Activated CD4-positive, alpha-beta memory T cell treated with anti-CD3 and anti-CD28 coated beads for 36 hours (primary cell): ENCODE measurements at regions not wholly inside any gene's neighbourhood (a gene's known extent, or its start where the extent isn't known, plus 50 kb on each side); places are given as distances from the start of the nearest gene placed in this dataset.
"Not testable (repeated sequence)": the region's sequence is repeated elsewhere in the genome, so short reads cannot be mapped to it uniquely, and the experiment has no call there.

ENCODE experiments used
- CTCF ChIA-PET: fragments of 350-600 bp; sonication (Branson Sonifier 250); formaldehyde crosslinking; loops from one replicate; lab custom pipeline; 2021; ENCODE audit warnings: antibody characterized with exemption, inconsistent platforms; lab: Charles Lee
- POLR2A ChIA-PET: fragments of 350-600 bp; sonication (Branson Sonifier 250); formaldehyde crosslinking; loops from one replicate; lab custom pipeline; 2021; ENCODE audit warnings: antibody characterized with exemption; lab: Charles Lee
- DNase-seq: peaks from one replicate; pipeline ENCODE4 v3.0.0-alpha.2; 2020
- H3K27ac Mint-ChIP-seq: one replicate; pipeline ENCODE4 v1.8.0; 2021; ENCODE audit warnings: mixed read lengths
- H3K27me3 Mint-ChIP-seq: one replicate; pipeline ENCODE4 v1.8.0; 2021; ENCODE audit warnings: mixed read lengths
- H3K36me3 Mint-ChIP-seq: one replicate; pipeline ENCODE4 v1.8.0; 2021; ENCODE audit warnings: mixed read lengths
- H3K4me1 Mint-ChIP-seq: one replicate; pipeline ENCODE4 v1.8.0; 2021; ENCODE audit warnings: low read depth, mixed read lengths
- H3K4me3 Mint-ChIP-seq: one replicate; pipeline ENCODE4 v1.8.0; 2021; ENCODE audit warnings: mild to moderate bottlenecking, mixed read lengths
- H3K9me3 Mint-ChIP-seq: one replicate; pipeline ENCODE4 v1.8.0; 2021; ENCODE audit warnings: mixed read lengths
- intact Hi-C: fragments of 100-400 bp; cut with micrococcal nuclease; formaldehyde crosslinking; loops from one replicate; pipeline ENCODE4 v1.15.1; 2023

DNA sequence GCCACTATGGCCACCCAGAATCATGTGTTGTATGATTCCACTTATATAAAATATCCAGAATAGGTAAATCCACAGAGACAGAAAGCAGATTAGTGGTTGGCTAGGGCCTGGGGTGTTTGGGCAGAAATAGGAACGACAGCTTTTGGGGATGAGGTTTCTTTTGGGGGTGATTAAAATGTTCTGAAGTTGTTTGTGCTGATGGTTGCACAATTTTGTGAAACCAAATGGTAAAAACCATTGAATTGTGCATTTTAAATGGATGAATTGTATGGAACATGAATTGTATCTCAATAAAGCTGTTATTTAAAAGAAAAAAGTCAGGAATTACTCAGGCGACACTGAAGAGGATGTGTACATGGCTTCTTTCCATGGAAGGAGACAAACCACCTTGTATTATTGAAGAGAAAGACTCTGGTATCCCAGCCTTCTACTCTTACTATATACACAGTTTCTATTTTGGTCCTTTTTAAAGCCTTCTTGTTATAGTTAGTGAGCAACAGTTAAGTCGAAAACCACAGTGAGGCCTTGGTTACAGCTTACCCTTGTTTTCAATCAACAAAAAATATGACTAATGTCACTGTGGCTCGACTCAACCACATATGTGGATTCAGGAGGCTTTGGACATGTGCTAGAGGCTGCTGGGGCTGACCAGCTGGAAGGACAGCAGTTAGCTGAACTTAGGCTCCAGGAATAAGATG lies 57.1 kb upstream of the KMT2E start:
- peak overlapping the region; percentile 94 for H3K27ac Mint-ChIP-seq

DNA sequence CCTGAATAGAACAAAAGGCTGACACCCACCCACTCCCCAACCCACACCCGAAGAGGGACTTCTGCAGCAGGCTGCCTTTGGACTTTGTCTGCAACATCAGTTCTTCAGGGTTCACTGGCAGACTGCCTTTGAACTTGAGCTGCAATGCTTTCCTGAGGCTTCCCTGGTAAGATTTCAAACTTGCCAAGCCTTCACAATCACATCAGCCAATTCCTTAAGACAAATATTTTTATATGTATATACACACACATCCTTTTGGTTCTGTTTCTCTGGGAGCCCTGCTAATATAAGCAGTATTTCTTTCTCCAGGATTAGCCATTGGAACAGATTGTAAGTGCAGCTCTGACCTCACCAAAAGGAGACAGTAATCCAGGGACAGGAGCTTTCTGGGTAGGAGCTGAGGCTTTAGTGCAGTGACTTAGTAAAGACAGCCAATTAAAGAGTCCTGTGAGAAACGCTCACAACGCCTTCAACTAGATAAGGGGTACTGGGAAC lies 55.6 kb upstream of the KMT2E start:
- Mint-ChIP-seq H3K27ac (no peak overlapping the region), H3K4me3 (no peak overlapping the region), H3K36me3 (peaks cover 35% of the 10 kb centered on the region), H3K9me3 (no peaks in the 10 kb centered on the region), H3K27me3 (no peaks in the 10 kb centered on the region), H3K4me1 (peaks cover 57% of the 10 kb centered on the region)
- ChIA-PET CTCF (interaction anchor here (1.3 to 2.7 kb wide), 2 partner anchors 23 to 60 kb away, joined by 3 to 10 read pairs; no protein-coding TSS in a partner anchor), POLR2A (interaction anchor here (0.9 to 2.1 kb wide), 2 partner anchors 15 to 53 kb away, joined by 3 to 12 read pairs; no protein-coding TSS in a partner anchor)
- intact Hi-C loops = no loop called here
- DNase-seq = no peak

More for the DNA sequence above, 57.1 kb upstream of the KMT2E start:
- POLR2A ChIA-PET = interaction anchor here (1.0 to 3.1 kb wide), 7 partner anchors 9 to 57 kb away, joined by 3 to 78 read pairs (median 6); partner anchors contain the start of gene KMT2E
- Mint-ChIP-seq H3K4me1 (peaks cover 47% of the 10 kb centered on the region), H3K36me3 (peaks cover 21% of the 10 kb centered on the region), H3K4me3 (peak overlapping the region; percentile 33), H3K27me3 (no peaks in the 10 kb centered on the region), H3K9me3 (no peaks in the 10 kb centered on the region)
- intact Hi-C loops = loop anchor here (1.0 kb wide), 4 partner anchors 12 to 142 kb away; no protein-coding TSS in a partner anchor
- peak; percentile 60 for DNase-seq
- CTCF ChIA-PET = interaction anchor here (1.1 to 1.8 kb wide), 5 partner anchors 10 to 26 kb away, joined by 3 to 8 read pairs (median 4); no protein-coding TSS in a partner anchor

DNA sequence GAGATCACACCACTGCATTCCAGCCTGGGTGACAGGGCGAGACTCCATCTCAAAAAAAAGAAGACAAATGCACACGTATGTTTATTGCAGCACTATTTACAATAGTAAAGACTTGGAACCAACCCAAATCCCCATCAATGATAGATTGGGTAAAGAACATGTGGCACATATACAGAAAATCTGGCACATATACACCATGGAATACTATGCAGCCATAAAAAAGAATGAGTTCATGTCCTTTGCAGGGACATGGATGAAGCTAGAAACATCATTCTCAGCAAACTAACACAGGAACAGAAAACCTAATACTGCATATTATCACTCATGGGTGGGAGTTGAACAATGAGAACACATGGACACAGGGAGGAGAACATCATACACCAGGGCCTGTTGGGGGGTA lies 54.5 kb upstream of the KMT2E start:
- intact Hi-C loops, H3K27ac Mint-ChIP-seq, H3K4me3 Mint-ChIP-seq, H3K27me3 Mint-ChIP-seq, H3K9me3 Mint-ChIP-seq, DNase-seq, POLR2A ChIA-PET: not testable (repeated sequence)
- H3K36me3 Mint-ChIP-seq = peaks cover 45% of the 10 kb centered on the region
- CTCF ChIA-PET = interaction anchor here (1.3 to 2.7 kb wide), 2 partner anchors 22 to 59 kb away, joined by 3 to 10 read pairs; no protein-coding TSS in a partner anchor
- H3K4me1 Mint-ChIP-seq = peaks cover 58% of the 10 kb centered on the region

GRCh38 chr7:104960741-104961448 lies 53.1 kb upstream of the KMT2E start:
- peaks cover 51% of the 10 kb centered on the region for H3K4me1 Mint-ChIP-seq
- peaks cover 42% of the 10 kb centered on the region for H3K36me3 Mint-ChIP-seq
- ChIA-PET POLR2A (interaction anchor here (0.6 to 0.8 kb wide), 2 partner anchors 21 to 105 kb away, joined by 3 read pairs; no protein-coding TSS in a partner anchor), CTCF (interaction anchor here (2.7 kb wide), 1 partner anchor 20 kb away, joined by 10 read pairs; no protein-coding TSS in a partner anchor)
- DNase-seq = no peak
- intact Hi-C loops = no loop called here
- H3K4me3 Mint-ChIP-seq = no peak overlapping the region
- no peaks in the 10 kb centered on the region for H3K27me3 Mint-ChIP-seq
- H3K9me3 Mint-ChIP-seq = no peaks in the 10 kb centered on the region
- H3K27ac Mint-ChIP-seq = no peak overlapping the region

DNA sequence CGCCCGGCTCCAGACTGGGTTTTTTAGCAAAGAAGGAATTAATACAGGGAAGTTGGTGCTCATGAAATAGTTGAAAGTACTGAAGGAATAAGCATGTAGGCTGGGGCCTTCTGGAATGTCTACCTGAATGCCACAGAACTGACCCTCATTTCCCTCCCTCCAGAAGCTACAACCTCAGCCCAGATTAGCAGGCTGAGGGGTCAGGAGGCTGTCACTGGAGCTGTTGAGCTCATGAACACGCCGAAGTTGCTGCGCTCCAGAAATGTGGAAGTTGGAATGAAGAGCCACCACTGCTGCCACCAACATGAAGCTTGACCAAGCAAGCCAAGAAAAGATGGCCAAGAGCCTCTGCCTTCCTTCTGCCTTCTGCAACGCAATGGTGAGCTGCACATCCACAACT lies 52.2 kb upstream of the KMT2E start:
- no peak overlapping the region for H3K4me3 Mint-ChIP-seq
- POLR2A ChIA-PET = interaction anchor here (0.8 to 1.4 kb wide), 2 partner anchors 17 to 20 kb away, joined by 3 read pairs; no protein-coding TSS in a partner anchor

GRCh38 chr7:104962781-104963180 lies 51.2 kb upstream of the KMT2E start:
- intact Hi-C loops = no loop called here
- ChIA-PET POLR2A (interaction anchor here (1.4 kb wide), 1 partner anchor 18 kb away, joined by 3 read pairs; no protein-coding TSS in a partner anchor), CTCF (interaction anchor here (0.6 to 1.6 kb wide), 3 partner anchors 18 to 310 kb away, joined by 3 to 4 read pairs (median 3); no protein-coding TSS in a partner anchor)
- peaks cover 42% of the 10 kb centered on the region for H3K36me3 Mint-ChIP-seq
- H3K27ac Mint-ChIP-seq = peak overlapping the region; percentile 40
- H3K4me1 Mint-ChIP-seq = peaks cover 32% of the 10 kb centered on the region
- H3K4me3 Mint-ChIP-seq = no peak overlapping the region
- H3K27me3 Mint-ChIP-seq = no peaks in the 10 kb centered on the region
- H3K9me3 Mint-ChIP-seq = no peaks in the 10 kb centered on the region
- peak; percentile 59 for DNase-seq

More for the DNA sequence above, 52.2 kb upstream of the KMT2E start:
- H3K27me3 Mint-ChIP-seq = no peaks in the 10 kb centered on the region
- H3K4me1 Mint-ChIP-seq = peaks cover 41% of the 10 kb centered on the region
- CTCF ChIA-PET = interaction anchor here (1.2 kb wide), 1 partner anchor 19 kb away, joined by 5 read pairs; no protein-coding TSS in a partner anchor
- DNase-seq = no peak
- no peak overlapping the region for H3K27ac Mint-ChIP-seq
- intact Hi-C loops = no loop called here
- no peaks in the 10 kb centered on the region for H3K9me3 Mint-ChIP-seq
- peaks cover 42% of the 10 kb centered on the region for H3K36me3 Mint-ChIP-seq

DNA sequence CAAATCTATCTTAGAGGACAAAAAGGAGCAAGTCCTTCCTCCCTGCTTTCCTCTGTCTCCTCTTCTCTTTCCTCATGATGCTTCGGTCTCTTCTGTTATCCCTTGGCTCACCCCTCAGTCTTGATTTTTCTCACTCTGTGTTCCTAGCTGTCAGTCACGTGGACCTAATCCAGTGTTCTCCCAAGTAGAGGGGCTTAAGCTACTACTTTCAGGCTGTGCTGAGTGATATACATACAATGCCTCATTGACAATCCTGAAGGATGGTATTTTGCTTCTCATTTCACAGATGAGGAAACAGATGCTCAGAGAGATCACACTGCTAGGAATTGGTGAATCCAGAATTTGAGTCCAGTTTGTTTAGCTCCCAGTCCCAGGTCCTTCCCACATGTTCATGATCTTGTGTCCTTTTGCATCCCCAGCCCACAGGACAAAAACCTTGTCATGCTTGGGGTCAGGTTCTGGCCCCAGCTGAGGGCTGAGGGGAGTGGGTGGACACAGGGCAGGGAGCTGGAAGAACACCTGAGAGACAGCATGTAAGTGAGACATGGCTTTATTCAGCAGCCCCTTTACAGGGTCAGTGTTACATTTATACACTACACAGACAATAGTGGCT lies 50.5 kb upstream of the KMT2E start:
- Mint-ChIP-seq H3K9me3 (no peaks in the 10 kb centered on the region), H3K36me3 (peaks cover 42% of the 10 kb centered on the region), H3K4me1 (peaks cover 32% of the 10 kb centered on the region), H3K4me3 (no peak overlapping the region), H3K27me3 (no peaks in the 10 kb centered on the region), H3K27ac (no peak overlapping the region)
- intact Hi-C loops = no loop called here
- no peak for DNase-seq
- CTCF ChIA-PET = interaction anchor here (0.6 to 1.6 kb wide), 4 partner anchors 9 to 310 kb away, joined by 3 to 4 read pairs (median 3); no protein-coding TSS in a partner anchor
- POLR2A ChIA-PET = no interaction called here

GRCh38 chr7:104963991-104964385 lies 50.0 kb upstream of the KMT2E start:
- no peak overlapping the region for H3K4me3 Mint-ChIP-seq
- no peaks in the 10 kb centered on the region for H3K9me3 Mint-ChIP-seq
- H3K36me3 Mint-ChIP-seq = peaks cover 37% of the 10 kb centered on the region
- POLR2A ChIA-PET = no interaction called here
- H3K4me1 Mint-ChIP-seq = peaks cover 27% of the 10 kb centered on the region
- DNase-seq = no peak
- CTCF ChIA-PET = interaction anchor here (0.6 kb wide), 1 partner anchor 8 kb away, joined by 3 read pairs; no protein-coding TSS in a partner anchor
- no peak overlapping the region for H3K27ac Mint-ChIP-seq
- intact Hi-C loops = no loop called here
- H3K27me3 Mint-ChIP-seq = no peaks in the 10 kb centered on the region
